T follicular helper cell (primary cell): ENCODE measurements at regions not wholly inside any gene's neighbourhood (a gene's known extent, or its start where the extent isn't known, plus 50 kb on each side); places are given as distances from the start of the nearest gene placed in this dataset.

Experiments used
- DNase-seq: peaks from one replicate; pipeline ENCODE4 v3.0.0-alpha.2; 2020; ENCODE audit warnings: low read depth

DNA sequence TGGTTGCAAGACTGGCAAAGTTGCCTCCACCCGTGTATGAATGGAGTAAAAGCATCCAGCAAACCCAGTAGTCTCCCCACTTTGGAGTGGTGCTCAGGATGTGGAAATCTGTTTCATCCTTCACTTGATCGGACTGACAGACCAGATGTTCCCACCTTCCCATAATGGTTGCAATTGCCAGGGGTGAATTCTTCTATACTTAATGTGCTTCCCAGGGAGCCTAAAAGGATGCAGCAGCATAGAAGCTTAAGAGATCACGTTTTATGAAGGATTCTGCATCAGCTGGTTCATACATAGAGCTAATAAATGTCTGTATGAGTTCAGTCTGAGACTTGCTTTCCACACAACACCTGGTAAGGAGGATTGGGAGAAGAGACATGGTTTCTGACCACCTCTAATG, 198.8 kb upstream of the S1PR3 start:
- no peak for DNase-seq

GRCh38 chr9:88794100-88794499, 197.2 kb upstream of the S1PR3 start:
- DNase-seq, result no peak

DNA sequence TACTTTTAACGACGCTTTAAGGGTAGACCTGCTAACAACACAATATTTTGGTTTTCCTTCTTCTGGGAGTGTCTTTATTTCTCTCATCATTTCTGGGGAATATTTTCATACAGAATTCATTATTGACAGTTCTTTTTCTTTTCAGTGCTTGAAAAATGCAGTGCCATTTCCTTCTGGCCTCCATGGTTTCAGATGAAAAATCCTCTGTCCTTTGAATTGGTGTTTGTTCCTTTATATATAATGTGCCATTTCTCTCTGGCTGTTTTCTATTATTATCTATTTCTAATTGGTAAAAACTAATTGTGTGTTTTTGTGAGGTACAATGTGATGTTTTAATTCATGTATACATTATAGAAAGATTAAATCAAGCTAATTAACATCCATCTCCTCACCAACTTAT, 194.3 kb upstream of the S1PR3 start:
- no peak for DNase-seq

DNA sequence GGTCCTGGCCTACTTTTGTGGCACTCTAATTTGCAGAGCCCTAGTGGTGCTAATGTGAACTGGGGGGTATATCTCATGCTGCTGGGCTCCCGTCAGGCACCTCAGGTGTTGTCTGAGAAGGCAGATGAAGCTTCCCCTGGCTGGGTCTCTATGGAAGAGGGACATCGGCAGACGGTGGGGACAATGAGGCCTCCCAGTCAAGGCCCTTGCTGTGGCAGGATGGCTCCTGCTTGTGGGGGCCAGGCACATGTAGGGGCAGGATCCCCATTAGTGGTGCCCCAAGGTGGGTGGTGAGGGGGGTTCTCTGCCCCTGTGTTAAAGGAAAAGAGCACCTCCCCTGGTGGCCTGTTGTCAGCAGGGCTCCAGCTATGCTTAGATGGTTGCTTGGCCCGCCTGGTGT, 192.8 kb upstream of the S1PR3 start:
- no peak for DNase-seq

DNA sequence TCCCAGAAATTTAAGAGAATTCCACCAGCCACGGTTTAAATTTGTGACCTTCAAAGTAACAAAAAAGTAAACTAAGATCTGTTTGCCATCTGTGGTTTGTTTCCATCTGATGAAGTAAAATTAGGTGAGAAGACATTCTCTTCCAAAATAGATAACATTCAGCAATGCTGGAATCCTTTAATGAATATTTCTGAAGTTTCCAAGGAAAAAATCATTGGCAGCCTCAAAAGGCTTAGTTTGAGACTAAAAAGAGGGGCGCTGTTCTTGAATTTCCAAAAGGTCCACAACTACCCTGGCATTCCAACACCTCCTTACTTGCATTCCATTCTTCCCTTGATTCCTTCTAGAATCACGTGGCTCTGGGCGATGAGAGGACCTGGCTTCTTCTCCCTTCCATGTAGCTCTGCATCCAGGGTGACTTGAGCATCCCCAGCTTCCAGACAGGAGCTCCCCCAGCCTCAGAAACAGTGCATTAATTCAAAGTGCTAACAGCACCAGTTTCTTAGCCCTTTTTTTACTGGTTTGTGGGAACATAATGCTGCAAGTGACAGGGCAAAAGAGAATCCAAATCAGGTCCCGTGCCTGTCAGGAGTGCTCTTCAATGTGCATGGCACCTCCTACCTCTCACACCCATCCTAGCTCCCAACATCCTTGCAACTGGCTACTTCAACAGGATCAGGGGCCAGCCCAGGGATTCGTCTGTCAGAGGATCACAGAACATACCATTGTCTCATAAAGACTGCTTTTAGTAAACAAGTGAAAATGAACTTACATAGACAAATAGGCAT, 191.5 kb upstream of the S1PR3 start:
- no peak for DNase-seq

- DNase-seq, result no peak
Measured at GRCh38 chr9:88800329-88800682, 191.0 kb upstream of the S1PR3 start.

DNA sequence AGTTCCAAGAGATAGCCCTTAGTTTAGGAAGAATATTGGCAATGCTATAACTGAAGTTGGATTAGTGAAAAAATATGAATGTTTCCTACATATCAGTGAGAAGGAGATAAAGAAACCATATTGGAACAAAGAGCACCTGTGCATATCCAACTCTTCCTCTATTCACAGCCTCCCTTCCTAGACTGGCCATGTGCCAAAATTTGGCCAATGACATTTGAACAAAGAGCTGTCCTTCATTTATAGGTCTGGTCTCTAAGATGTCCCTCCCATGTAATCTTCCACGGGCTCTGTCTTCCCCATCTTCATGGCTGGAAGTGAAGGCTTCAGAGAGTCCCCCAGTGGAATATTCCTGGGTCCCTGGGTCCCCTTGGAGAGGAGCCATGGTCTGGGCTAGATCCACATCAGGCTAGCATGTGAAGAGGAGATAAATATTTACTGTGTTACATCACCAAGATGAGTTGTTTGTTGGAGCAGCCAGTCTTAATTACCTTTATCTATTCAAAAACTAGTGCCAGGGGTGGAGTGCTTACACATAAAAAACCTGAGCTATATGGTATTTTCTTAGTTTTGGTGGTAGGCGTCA, 190.0 kb upstream of the S1PR3 start:
- DNase-seq, result no peak

DNA sequence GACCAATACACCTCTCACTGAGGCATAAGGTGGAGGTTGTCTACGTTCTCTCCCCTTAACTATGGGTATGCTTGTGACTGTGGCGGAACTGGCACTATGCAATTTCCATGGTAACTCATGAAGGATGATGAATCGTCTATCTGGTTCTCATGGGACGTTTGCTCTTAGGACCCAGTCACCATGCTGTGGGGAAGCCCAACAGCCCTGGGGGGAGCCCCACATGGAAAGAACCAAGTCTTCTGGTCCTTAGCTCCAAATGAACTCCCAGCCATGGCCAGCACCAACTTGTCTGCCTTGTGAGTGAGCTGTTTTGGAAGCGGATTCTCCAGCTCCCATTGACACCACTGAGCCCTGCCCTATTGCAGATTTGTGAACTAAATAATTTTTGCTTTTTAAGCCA, 188.7 kb upstream of the S1PR3 start:
- DNase-seq, result no peak

- DNase-seq, result no peak
Measured at GRCh38 chr9:88803546-88804253, 187.6 kb upstream of the S1PR3 start.

GRCh38 chr9:88804254-88804596, 187.0 kb upstream of the S1PR3 start:
- no peak for DNase-seq

DNA sequence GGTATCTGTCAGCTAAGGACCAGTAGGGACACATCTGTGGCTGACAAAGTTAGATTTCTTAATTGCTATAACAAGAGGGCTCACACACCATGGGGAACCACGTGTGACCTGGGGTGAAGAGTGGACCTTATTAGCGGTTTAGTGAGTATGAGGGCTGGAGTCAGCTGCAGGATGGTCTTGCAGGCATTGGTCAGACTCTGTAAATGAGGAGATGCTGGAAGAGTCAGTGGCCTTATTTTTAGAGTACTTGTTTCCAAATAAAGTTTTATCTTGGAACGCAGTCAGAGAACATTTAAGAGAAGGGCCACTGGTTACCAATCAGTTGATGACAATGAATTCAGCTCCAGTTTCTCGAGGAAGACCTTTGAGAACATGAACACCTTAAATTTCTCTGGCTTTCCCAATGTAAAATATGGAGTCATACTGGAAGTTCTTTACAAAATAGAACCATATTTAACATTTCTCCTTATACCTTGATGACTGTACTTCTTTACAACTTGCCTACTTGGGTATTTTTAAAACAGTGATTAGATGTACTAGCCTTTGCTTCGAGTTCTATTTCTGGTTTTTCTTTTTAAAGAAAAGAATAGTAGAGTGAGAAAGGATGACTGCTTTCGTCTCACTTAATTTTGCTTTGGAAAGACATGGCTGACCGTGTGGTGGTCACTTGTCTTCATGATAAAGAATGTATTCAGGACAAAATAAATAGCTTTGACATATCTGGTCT, 185.9 kb upstream of the S1PR3 start:
- DNase-seq, result no peak

DNA sequence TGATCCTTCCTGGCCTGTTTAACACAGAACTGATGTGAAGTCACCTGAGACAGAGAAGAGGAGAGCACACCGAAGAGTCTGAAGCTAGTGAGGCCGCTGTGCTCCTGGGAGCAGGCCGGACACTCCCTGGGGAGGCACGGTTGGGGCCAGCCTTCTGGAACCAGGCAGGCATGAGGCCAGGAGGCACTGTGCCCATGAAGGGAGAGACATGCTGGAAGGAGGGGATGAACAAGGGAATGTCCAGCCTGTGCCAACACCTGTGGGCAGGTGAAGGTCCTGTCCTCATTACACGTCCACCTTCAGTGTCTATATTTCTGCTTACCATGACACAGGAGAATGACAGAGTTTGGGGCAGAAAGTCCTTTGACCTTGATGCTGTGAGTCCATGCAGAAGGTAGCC, 183.8 kb upstream of the S1PR3 start:
- DNase-seq, result no peak

DNA sequence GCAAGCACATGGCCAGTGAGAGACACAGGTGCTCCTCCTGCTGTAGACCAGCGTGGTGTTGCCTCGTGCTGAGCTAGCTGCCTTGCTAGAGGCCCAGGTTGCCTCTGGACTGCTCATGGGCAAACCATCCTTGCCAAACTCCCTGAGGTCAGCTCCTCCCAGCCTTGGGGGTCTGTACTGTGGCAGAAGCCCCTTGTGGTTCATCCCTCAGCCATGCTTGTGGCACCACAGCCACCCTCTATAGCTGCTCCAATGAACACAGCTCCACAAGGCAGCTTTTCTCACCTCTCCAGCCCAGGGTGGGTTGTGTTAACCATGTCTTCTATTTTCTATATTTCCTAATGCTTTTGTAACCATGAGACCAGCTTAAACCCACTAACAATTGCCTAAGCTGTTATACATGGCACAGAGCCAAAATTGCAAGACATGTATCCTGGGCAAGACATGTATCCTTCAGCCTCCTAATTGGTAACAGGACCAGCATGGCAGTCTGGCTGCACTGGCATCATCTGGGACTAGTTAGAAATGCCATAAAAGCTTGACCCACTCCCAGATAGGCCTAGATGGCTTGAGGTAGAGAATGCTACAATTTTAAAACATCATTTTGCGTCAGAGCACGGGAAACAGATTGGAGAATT, 183.1 kb upstream of the S1PR3 start:
- no peak for DNase-seq

GRCh38 chr9:88808761-88809354, 182.4 kb upstream of the S1PR3 start:
- no peak for DNase-seq

GRCh38 chr9:88809355-88810161, 181.7 kb upstream of the S1PR3 start:
- no peak for DNase-seq

DNA sequence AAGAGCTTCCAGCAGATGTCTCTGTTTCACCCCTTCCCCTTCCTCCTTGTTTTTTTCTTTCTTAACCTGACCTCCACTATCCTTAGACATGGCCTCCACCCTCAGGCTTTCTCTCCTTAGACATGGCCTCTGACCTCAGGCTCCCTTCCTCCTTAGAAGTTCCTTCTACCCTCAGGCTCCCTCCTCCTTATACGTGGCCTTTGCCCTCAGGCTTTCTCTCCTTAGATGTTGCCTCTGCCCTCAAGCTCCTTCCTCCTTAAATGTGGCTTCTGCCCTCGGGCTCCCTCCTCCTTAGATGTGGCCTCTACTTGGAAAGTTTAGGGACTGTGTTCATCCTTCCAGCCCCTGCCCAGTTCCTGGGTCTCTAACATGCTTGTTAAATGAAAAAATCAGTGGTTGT, 180.4 kb upstream of the S1PR3 start:
- no peak for DNase-seq

GRCh38 chr9:88811511-88811910, 179.8 kb upstream of the S1PR3 start:
- DNase-seq, result no peak

DNA sequence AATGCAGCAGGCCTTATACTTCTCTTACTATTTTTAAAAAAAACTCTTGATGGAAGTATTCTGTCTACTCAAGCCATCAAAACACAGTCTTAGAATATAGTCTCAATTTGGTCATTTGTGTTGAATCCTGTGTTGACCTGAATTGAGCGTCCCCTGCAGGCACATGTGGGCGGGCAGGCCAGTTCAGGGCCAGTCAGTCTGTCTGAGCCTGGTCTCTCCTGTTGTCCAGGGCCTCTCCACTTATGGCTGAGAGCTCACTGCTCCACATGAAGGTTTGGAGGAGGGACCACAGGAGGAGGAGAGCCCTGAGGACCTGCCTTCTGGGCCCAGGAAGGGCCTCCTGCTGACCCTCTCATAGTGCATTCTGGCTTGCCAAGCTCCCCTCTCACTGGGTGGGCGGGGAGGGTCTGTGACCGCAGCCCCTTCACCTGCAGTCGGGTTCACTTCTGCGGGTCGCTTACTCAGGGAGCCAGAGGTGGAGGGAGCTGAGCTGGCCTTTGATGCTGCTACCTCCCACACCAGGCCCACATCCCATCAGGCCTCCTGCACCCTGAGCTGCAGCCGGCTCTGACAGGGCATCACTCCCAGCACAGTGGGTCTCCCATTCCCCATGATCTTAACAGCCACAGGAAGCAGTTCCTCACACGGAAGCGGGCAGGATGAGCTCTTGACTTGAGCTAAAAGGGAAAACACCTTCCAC, 178.2 kb upstream of the S1PR3 start:
- DNase-seq, result no peak

DNA sequence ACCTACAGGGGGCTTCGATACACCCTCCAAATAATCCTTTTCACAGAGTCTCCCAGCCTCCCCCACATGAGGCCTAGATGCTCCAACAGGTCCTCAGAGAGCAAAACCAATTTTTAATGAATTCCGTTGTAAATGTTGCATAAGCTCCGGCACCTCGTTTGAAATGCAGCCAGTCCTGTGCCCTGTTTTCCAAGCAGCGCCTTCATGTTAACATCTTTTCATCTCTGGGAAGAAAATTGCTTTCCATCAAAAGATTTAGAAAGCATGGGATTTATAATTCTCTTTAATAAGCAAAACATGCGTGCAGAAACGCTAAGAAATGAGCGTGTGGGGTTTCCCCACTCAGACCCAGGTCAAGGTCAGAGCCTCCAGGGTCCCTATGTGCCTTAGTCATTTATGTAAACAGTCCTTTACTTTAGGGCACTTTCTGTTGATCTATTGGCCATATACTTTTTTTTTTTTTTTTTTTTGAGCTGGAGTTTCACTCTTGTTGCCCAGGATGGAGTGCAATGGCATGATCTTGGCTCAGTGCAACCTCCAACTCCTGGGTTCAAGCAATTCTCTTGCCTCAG, 177.5 kb upstream of the S1PR3 start:
- no peak for DNase-seq

- DNase-seq, result no peak
Measured at GRCh38 chr9:88814577-88814976, 176.7 kb upstream of the S1PR3 start.
